SK-N-SH (cell line): ENCODE measurements at regions not wholly inside any gene's neighbourhood (a gene's known extent, or its start where the extent isn't known, plus 50 kb on each side); places are given as distances from the start of the nearest gene placed in this dataset.

Source experiments
- EZH2phosphoT487 ChIP-seq: fragments of 200-600 bp; sonication (generic); IDR thresholded peaks from 2 replicates; pipeline ENCODE4 v1.6.1; 2017; ENCODE audit warnings: low read depth, mixed run types, mild to moderate bottlenecking, antibody characterized with exemption, moderate library complexity, borderline replicate concordance
- FOXM1 ChIP-seq: IDR thresholded peaks from 2 replicates; pipeline ENCODE4 v1.4.0; 2012; ENCODE audit warnings: low read depth, mild to moderate bottlenecking
- GABPA ChIP-seq: IDR thresholded peaks from 2 replicates; pipeline ENCODE4 v1.4.0; 2012; ENCODE audit warnings: low read depth, mild to moderate bottlenecking
- MAX ChIP-seq: IDR thresholded peaks from 2 replicates; pipeline ENCODE4 v1.4.0; 2012; ENCODE audit warnings: low read depth
- MXI1 ChIP-seq: IDR thresholded peaks from 2 replicates; pipeline ENCODE4 v1.6.1; 2012; ENCODE audit warnings: mild to moderate bottlenecking, low read depth, low read length, improper control_type of control experiment
- RAD21 ChIP-seq: IDR thresholded peaks from 2 replicates; pipeline ENCODE4 v1.6.1; 2012; ENCODE audit warnings: mild to moderate bottlenecking, low read length
- SIN3A ChIP-seq: IDR thresholded peaks from 2 replicates; pipeline ENCODE4 v1.6.1; 2012; ENCODE audit warnings: low read depth, mild to moderate bottlenecking, low read length, moderate library complexity, borderline replicate concordance
- TAF1 ChIP-seq: IDR thresholded peaks from 2 replicates; pipeline ENCODE4 v1.6.1; 2012; ENCODE audit warnings: low read depth, mild to moderate bottlenecking, low read length, moderate library complexity, borderline replicate concordance
- TF ChIP-seq, protein P1 (sequence below): fragments of 200-600 bp; sonication (generic); IDR thresholded peaks from 2 replicates; pipeline ENCODE4 v1.6.1; 2017; ENCODE audit warnings: antibody characterized with exemption, mild to moderate bottlenecking, moderate library complexity
- TF ChIP-seq, protein P2 (sequence below): fragments of 150-350 bp; IDR thresholded peaks from 2 replicates; pipeline ENCODE4 v1.6.1; 2017; ENCODE audit warnings: antibody characterized with exemption, low read length, low read depth, borderline replicate concordance
- TF ChIP-seq, protein P3 (sequence below): IDR thresholded peaks from 2 replicates; pipeline ENCODE4; 2012
- TF ChIP-seq, protein P4 (sequence below): IDR thresholded peaks from 2 replicates; pipeline ENCODE4 v1.4.0; 2012; ENCODE audit warnings: low read depth, borderline replicate concordance

- TF ChIP-seq SIN3A (no peak), MAX (no peak), TAF1 (no peak), EZH2phosphoT487 (no peak), FOXM1 (no peak), RAD21 (no peak), GABPA (no peak), MXI1 (no peak)
- TF ChIP-seq, protein P1, sequence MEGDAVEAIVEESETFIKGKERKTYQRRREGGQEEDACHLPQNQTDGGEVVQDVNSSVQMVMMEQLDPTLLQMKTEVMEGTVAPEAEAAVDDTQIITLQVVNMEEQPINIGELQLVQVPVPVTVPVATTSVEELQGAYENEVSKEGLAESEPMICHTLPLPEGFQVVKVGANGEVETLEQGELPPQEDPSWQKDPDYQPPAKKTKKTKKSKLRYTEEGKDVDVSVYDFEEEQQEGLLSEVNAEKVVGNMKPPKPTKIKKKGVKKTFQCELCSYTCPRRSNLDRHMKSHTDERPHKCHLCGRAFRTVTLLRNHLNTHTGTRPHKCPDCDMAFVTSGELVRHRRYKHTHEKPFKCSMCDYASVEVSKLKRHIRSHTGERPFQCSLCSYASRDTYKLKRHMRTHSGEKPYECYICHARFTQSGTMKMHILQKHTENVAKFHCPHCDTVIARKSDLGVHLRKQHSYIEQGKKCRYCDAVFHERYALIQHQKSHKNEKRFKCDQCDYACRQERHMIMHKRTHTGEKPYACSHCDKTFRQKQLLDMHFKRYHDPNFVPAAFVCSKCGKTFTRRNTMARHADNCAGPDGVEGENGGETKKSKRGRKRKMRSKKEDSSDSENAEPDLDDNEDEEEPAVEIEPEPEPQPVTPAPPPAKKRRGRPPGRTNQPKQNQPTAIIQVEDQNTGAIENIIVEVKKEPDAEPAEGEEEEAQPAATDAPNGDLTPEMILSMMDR = no peak
- TF ChIP-seq, protein P2, sequence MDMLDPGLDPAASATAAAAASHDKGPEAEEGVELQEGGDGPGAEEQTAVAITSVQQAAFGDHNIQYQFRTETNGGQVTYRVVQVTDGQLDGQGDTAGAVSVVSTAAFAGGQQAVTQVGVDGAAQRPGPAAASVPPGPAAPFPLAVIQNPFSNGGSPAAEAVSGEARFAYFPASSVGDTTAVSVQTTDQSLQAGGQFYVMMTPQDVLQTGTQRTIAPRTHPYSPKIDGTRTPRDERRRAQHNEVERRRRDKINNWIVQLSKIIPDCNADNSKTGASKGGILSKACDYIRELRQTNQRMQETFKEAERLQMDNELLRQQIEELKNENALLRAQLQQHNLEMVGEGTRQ = no peak
- TF ChIP-seq, protein P3, sequence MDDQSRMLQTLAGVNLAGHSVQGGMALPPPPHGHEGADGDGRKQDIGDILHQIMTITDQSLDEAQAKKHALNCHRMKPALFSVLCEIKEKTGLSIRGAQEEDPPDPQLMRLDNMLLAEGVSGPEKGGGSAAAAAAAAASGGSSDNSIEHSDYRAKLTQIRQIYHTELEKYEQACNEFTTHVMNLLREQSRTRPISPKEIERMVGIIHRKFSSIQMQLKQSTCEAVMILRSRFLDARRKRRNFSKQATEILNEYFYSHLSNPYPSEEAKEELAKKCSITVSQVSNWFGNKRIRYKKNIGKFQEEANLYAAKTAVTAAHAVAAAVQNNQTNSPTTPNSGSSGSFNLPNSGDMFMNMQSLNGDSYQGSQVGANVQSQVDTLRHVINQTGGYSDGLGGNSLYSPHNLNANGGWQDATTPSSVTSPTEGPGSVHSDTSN = no peak
- TF ChIP-seq, protein P4, sequence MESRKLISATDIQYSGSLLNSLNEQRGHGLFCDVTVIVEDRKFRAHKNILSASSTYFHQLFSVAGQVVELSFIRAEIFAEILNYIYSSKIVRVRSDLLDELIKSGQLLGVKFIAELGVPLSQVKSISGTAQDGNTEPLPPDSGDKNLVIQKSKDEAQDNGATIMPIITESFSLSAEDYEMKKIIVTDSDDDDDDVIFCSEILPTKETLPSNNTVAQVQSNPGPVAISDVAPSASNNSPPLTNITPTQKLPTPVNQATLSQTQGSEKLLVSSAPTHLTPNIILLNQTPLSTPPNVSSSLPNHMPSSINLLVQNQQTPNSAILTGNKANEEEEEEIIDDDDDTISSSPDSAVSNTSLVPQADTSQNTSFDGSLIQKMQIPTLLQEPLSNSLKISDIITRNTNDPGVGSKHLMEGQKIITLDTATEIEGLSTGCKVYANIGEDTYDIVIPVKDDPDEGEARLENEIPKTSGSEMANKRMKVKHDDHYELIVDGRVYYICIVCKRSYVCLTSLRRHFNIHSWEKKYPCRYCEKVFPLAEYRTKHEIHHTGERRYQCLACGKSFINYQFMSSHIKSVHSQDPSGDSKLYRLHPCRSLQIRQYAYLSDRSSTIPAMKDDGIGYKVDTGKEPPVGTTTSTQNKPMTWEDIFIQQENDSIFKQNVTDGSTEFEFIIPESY = no peak
Measured at GRCh38 chr6:93105907-93106306, 313.5 kb downstream of the EPHA7 start.
